HG03460 (cell line): ENCODE measurements at regions not wholly inside any gene's neighbourhood (a gene's known extent, or its start where the extent isn't known, plus 50 kb on each side); places are given as distances from the start of the nearest gene placed in this dataset.

Source experiments
- ATAC-seq: cut with Tn5 transposase; IDR thresholded peaks from one replicate; pipeline ENCODE4 v1.9.1; 2021; ENCODE audit not compliant: unreplicated experiment

DNA sequence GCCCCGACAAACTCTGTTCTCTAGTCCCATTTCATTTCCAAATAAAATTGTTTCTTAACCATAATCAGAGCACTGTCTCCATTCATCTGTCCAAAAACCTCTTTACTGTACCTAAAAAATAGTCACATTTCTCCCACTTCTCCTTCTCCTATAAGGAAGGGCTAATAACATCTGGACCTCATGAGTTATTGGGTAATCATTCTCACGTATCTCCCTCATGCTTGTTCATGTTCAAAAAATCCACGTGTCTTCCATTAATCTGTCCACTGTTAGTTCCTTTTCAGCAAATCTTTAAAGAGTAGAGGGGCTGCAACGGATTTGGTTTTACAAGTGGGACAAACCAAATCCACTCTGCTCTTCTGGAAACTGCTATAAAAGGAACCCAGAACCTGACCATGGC, 1418.8 kb downstream of the MRPL39 start:
- no peak for ATAC-seq

DNA sequence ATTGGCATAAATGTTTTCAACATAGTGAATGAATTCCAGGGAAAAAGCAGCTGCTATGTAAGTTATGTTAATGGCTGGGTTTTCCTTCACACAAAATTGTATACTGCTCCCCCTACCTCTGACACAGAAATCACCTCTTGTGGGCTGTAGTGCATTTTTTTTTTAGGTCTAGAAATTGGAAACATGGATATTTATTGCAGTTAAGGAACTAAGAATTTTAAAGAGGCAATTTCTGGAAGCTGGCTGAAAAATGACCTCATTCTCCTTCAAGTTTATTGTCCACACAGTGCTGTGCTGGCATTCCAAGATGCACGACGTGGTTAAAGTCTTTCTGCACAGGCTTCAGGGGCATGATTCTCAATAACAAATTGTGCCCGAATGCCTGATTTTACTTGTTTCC, 1424.2 kb downstream of the MRPL39 start:
- no peak for ATAC-seq

DNA sequence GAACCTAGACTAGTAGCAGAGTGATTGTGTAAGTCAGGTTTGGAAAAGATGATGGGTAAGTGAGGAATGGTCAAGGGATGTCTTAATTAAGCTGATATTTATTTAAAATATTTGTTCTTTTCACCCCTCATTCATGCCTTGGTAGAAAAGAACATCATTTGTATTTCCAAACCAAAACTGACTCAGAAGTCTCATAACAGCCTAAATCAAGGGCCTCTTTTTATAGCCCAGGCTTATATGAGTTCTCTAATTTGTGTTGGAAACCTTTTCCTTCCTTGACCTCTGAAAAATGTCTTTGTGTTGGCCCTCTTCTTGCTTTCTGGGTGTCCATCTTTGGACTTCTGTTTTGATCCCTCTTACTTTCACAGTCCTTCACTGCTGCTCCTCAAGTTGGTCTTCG, 1428.2 kb downstream of the MRPL39 start:
- ATAC-seq: no peak

DNA sequence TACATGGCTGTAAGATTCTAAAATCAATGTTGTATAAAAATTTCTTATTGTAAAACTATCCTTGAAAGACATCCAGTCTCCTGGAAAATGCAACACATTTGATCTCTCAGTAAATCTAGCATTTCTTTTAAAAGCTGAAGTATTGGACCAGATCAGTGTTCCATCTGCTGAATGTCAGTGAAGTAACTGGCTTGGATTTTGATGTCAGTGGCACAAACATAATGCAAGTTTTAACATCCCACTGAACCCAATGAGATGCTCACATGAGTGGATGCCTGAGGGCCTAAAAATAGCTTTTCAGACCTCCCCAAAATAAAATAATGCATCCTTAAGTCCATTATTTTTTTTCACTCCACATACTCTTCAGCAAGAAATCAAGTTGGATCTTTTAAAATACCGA, 1432.2 kb downstream of the MRPL39 start:
- no peak for ATAC-seq

DNA sequence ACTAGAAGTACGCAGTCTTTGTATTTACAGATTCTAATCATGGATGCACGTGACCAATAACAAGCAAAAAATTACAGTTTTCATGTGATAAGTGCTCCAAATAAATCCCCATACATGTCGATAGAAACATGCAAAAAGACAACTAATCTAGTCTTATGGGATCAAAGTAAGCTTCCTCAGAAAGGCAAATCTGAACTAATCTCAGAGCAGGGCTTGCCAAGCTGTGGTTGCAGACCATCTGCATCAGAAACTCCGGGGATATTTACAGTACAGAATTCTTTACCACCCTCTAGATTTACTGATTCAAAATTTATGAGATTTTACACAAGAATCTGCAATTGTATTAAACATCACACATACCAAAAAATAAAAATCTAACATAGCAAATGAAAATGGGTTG, 1435.5 kb downstream of the MRPL39 start:
- ATAC-seq: no peak

DNA sequence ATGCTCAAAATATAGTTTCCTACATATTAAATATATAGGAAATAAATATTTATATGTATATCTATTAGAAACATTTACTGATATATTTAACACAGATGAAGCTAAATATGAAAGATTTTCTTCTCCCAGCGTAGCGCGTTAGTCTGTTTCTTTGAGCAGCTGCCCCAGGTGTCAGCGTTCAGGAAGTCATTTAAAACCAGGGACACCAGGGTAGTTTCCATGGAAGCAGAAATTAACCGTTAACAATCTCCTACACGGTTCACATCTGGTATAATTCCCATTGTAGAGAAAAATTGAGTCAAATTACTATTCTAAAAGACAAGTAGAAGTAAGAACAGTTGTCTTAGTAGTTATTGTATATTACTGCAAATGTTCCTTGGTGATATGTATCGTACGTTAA, 1443.7 kb downstream of the MRPL39 start:
- no peak for ATAC-seq

DNA sequence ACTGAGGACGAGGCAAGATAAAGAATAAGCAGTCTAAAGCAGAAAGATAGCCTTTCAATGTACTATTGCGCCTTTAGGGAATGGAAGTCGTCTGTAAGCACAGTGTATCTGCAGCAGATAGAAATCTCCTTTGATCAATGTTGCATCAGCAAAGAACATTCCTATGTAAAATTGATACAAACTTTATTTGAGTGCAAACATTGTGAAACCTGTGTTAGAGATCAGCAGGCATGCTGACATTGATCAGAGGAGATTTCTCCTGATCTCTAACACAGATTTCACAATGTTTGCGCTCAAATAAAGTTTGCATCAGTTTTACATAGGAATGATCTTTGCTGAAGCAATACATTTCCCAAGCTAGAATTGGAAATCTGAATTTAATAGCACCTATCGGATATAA, 1446.8 kb downstream of the MRPL39 start:
- ATAC-seq: no peak

DNA sequence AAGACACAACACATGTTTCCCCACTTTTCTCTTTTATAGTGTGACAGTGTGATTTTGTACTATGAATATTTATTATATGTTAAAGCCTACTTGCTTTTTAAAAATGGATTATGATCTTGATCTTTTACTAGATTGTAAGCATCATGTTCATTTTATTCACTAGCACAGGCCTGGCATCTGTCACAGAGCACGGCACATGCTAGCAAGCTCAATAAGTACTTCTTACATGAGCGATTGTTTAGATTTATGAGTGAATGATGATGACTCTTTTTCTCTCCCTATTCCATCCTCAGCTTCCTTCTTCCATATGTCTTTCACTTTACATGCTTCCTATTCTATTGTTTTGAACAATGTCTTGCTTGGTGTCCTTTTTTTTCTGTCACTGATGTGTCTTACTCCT, 1454.1 kb downstream of the MRPL39 start:
- no peak for ATAC-seq

DNA sequence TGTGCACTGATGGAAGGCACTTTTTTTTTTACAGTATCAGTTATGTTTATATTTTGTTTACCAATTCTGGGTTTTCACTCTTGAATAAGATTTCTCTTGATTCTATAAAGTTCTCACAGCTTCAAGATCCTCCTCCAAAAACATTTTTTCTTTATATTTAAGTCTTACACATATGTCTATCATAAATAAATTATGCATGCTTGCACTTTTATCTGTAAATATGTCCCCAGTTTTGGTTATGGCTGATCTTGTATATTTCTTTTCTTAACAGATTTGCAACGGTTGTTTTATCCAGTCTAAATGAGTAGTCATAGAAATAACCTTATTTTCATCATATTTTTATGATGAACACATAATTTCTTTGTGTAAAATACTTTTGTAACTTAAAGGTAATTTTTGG, 1456.5 kb downstream of the MRPL39 start:
- ATAC-seq: no peak

DNA sequence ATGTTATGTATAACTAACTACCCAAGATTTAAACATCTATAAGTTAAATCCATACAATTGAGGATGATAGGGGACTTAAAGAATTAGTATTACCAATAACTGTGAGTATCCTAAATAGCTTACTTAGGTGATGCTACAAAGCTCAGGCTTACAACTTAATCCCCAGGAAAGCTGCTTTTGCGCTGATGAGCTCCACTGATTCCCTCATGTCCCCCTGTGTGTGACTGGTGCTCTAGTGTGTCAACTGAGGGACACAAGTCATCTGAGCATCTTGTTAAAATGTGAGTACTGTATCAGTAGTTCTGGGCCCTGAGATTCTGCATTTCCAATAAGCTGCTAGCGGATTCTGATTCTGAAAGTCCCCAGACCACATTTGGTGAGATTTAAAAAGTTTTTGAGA, 1458.8 kb downstream of the MRPL39 start:
- ATAC-seq: no peak

DNA sequence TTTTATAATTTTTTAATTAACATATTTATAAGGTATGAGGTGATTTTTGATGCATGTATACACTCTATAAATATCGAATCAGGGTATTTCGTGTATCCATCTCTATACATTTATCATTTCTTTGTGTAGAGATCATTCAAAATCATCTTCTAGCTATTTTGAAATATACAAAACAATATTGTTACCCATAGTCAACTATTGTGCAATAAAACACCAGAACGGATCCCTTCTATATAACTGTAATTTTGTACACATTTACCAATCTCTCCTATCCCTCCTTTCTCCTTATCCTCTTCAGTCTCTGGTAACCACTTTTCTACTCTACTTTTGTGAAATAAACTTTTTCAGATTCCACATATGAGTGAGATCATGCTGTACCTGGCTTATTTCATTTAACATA, 1459.6 kb downstream of the MRPL39 start:
- no peak for ATAC-seq

DNA sequence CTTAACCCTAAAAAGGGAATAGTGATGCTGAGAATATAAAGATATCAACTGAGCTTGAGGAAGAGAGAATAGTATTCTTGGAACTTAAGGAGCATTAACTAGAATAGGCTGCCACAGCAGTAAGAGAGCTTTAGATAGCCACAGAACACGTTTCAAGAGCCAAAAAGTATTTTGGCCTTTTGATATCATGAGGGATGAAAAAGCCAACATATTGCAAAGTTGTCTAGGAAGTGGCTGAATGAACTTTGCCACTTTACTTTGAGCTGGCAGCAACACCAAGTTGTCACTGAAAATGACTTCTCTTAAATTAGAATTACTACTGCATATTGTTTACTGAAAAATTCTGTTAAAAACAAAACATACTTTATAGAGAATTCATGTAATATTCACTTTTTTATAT, 1476.2 kb downstream of the MRPL39 start:
- no peak for ATAC-seq

DNA sequence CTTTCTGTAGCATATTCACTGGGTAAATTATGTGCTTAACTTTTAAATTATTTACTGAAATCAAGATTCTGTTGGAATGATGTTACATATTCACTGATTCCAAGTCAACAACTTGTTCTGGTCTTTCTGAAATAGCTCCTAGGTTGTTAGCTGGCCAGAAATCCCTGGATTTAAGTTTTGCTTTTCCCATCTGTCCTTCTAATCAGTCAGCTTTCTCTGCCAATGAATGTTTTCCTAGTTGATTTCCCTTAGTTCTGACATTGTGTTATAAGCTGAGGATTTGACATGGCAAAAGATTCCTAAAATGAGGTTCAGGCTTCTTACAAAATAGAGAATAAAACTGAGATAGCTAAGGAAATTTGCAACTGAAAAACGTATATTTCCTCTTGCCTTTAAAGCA, 1479.6 kb downstream of the MRPL39 start:
- ATAC-seq: no peak

DNA sequence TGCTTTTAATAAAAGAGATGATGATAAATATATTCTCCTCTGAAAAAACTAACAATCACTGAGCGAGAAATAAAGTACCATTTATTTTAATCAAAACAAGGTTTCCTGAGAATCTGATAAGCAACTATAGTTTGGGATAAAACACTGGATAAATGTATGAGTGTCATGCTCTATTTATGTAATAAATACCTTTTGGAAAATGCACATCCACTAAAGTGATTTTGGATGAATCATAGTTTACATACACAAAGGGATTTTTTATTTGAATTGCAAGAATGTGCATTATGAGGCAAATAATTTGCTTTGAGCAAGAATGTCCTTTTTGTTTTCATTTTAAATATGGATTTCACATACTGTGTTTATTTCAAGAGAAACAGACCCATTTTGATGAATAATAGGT, 1483.5 kb downstream of the MRPL39 start:
- ATAC-seq: no peak

DNA sequence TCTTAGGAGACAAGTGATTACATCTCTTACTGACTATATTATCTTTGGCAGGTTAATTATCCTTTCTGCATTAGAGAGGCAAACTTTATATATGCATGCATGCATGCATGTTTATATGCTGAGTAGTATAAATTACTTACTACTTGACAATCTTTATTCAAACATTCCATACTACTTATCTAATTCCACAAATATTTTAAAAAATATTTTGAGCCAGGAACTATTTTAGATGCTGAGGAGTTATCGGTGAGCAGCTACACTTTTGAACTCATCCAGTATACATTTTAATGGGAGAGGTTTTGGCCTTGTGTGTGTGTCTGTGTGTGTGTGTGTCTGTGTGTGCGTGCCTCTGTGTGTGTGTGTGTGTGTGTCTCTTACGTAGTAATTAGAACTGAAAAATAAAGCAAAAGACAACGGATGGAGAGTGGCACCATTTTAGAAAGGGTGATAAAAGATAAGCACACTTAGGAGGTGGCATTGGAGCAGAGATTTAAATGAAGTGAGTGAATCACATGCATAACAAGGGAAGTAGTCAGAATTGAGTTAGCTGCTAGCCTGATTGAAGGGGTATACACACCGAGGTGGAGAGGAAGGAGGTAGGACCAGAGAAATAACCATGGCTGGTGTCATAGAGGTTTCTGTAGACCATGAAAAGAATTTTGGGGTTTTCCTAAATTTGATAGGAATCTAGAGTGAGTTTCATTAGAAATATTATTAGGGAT, 1488.4 kb downstream of the MRPL39 start:
- no peak for ATAC-seq

DNA sequence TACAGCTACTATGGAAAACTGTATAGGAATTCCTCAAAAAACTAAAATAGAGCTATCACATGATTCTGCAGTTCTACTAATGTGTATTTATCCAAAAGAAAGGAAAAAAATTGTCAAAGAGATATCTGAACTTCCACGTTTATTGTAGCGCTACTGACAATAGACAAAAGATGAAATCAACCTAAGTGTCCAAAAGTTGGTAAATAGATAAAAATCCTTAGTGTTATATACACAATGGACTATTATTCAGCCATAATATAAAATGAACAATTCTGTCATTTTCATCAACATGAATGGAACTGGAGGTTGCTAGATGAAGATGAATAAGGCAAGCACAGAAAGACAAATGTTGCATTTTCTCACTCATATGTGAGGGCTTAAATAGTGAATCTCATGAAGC, 1492.1 kb downstream of the MRPL39 start:
- no peak for ATAC-seq

DNA sequence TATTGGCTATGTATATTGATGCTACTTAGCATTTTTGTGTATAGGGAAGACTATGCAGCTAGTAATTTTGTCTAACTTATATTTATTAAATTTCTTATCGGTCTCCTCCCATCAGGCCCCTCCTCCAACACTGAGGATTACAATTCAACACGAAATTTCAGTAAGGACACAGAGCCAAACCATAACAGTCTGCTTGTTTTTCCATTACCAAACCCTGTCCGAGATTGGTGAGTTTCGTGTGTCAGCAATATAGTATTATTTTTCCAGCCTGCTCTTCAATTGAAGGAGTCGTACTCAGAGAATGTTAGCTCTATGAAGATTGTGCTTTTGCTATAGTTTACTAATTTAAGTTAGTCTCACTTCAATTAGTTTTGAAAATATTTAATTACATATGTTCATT, 1495.3 kb downstream of the MRPL39 start:
- no peak for ATAC-seq

DNA sequence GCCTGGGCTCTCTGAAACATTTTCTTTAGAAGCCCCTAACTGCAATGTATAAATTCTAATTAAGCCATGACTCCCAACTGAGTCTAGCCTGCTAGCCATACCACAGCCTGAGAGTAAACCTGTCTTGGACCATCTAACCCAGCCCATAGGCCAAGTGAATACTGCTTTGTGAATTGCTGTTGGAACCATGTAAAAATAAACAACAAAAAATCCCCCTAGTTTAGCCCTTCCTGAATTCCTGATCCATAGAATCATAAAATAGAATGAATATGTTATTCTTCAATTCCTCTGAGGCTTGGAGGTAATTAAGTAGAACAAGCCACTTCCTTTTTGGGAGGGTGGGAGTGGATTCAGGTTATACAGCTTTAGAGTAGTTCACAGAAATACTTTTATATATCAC, 1496.4 kb downstream of the MRPL39 start:
- no peak for ATAC-seq

DNA sequence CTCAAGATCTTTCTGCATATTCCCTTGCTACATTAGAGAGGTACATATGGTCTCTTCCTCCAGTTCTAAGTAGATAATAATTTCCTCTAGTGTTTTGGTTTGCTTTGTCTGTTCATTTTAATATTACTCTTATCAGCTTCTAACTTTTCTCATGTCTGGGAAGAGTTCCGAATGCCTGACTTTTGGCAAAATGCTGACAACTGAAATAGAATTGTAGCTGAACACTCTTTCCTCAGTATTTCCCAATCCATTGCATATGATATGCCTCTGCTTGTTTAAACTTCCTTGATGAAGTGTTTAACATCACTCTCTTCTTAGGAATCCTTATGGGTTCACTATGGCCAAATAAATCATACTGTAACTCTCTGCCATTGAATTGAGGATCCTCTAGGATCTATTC, 1510.1 kb downstream of the MRPL39 start:
- no peak for ATAC-seq

DNA sequence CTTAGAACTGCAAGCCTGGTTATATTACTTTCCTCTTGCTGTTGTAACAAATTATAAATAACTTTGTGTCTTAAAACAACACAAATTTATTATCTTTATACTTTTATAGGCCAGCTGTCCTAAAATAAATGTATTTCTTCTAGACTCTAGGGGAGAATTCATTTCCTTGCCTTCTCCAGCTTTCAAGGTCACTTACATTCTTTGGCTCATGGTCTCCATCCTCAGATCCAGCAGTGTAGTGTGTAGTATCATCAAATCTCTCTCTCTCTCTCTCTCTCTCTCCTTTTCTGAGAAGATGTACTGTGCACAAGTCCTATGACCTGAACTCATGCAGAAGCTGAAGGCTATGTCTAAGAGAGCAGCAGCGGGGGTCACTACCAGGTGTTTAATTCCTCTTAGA, 1510.6 kb downstream of the MRPL39 start:
- no peak for ATAC-seq

DNA sequence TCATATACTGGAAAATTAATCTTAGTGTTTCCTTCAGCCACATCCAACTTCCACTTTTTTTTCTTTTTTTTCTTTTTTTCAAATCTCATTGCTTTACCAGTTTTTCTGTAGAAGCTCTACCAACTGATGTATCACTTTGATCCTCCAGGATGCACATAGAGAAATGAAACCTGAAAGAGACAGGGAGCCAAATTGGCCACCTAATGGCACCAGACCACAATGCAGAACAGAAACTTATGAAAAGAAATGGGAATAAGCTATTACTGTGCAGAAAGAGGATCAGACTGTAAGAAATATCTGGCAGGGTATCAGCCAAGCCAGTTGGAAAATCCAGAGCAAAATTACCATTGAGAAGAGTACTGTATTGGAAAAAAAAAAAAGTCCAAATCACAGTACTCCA, 1514.2 kb downstream of the MRPL39 start:
- no peak for ATAC-seq

DNA sequence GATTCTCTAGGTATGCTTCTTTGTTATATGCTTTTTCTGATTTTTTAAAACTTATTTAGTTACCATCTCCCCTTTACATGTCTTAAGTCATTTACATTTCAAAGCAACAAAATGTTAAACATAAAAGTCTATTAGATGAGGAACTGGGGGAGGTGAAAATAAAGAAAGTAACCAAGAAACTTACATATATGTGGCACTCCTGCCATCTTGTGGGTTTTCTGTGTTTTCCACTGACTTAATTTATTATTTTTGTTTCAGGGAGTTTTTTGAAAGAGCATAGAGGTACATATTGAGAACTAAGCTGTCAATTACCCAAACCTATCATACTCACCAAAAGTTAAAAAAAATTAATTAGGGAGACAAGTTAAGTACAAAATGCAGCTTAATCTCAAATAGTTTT, 1531.1 kb downstream of the MRPL39 start:
- no peak for ATAC-seq

DNA sequence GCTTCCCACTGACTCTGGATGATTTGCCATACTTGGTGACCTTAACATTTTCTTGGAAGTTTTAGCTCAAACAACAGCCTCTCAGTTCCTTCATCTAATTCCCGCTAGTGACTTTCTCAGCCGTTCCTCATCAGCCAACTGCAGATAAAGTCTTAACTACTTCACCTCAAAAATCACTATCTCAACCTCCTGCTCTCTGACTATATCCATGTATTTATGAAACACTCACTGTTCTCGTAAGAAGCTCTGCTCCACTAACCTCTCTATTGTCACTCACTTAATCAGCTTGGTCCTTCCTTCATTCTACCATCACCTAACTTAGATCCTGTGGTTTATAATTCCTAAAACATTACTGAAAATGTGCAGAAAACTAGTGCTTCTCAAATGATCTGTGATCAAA, 1551.6 kb downstream of the MRPL39 start:
- ATAC-seq: no peak

DNA sequence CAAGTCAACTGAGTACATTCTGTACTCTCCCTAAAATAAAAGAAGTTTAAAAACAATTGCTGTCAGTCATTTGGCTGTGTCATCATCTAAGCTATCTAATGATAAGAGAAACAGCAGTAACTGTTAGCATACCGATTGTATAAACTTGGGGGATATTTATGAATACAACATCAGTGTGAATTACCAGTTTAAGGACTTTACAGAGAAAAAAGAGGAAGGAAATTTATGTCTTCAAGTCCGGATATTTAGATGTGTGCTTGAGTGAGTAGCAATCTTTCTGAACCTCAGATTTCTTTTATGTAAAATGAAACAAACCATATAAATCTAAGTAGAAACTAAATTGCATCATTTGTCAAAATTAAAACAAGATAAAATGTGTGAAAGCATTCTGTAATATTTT, 1557.0 kb downstream of the MRPL39 start:
- no peak for ATAC-seq
